Lower lobe of right lung (tissue), 2 donors: ENCODE measurements at regions not wholly inside any gene's neighbourhood (a gene's known extent, or its start where the extent isn't known, plus 50 kb on each side); places are given as distances from the start of the nearest gene placed in this dataset.

ENCODE experiments used
- ATAC-seq, 2 donors: fragments of 200-7000 bp; cut with Tn5 transposase; one replicate each; pipeline ENCODE4 v1.9.1; 2020 to 2022; ENCODE audit warnings: mild to moderate bottlenecking in 2 of 2, moderate library complexity in 2 of 2
- DNase-seq: peaks from one replicate; pipeline ENCODE4 v3.0.0-alpha.2; 2020
- H3K27ac ChIP-seq: fragments of 200-600 bp; one replicate; pipeline ENCODE4 v1.8.0; 2022
- H3K27me3 ChIP-seq: fragments of 200-600 bp; one replicate; pipeline ENCODE4 v1.8.0; 2022; ENCODE audit warnings: low read depth
- H3K36me3 ChIP-seq: fragments of 200-600 bp; one replicate; pipeline ENCODE4 v1.8.0; 2022; ENCODE audit warnings: mild to moderate bottlenecking
- H3K4me1 ChIP-seq: fragments of 200-600 bp; one replicate; pipeline ENCODE4 v1.8.0; 2022
- H3K4me3 ChIP-seq: fragments of 200-600 bp; one replicate; pipeline ENCODE4 v1.8.0; 2022; ENCODE audit warnings: mild to moderate bottlenecking
- H3K9me3 ChIP-seq: fragments of 200-600 bp; one replicate; pipeline ENCODE4 v1.8.0; 2022
- CTCF ChIP-seq: fragments of 200-600 bp; IDR thresholded peaks from one replicate; pipeline ENCODE4 v1.8.0; 2022; ENCODE audit warnings: antibody characterized with exemption, mild to moderate bottlenecking
- intact Hi-C: fragments of 100-400 bp; cut with DNase I; formaldehyde crosslinking; loops from one replicate; pipeline ENCODE4 v1.11.0; 2022
- donor health status: DM: no; HTN: yes; CAD: no; lungs with severe emphysema.

GRCh38 chr4:185892165-185892564, 80.2 kb upstream of the SORBS2 start:
- no peaks in the 10 kb centered on the region for H3K4me1 ChIP-seq

GRCh38 chr4:185893500-185893899, 81.5 kb upstream of the SORBS2 start:
- Histone ChIP-seq H3K36me3 (no peaks in the 10 kb centered on the region), H3K27ac (no peak overlapping the region), H3K4me3 (no peak overlapping the region), H3K4me1 (no peaks in the 10 kb centered on the region), H3K27me3 (no peaks in the 10 kb centered on the region), H3K9me3 (peaks cover 3% of the 10 kb centered on the region)
- TF ChIP-seq CTCF = no peak
- ATAC-seq (no peak), DNase-seq (no peak)
- intact Hi-C loops = no loop called here

More at GRCh38 chr4:185892165-185892564, 80.2 kb upstream of the SORBS2 start:
- Histone ChIP-seq H3K36me3 (no peaks in the 10 kb centered on the region), H3K27me3 (no peaks in the 10 kb centered on the region), H3K27ac (no peak overlapping the region), H3K4me3 (no peak overlapping the region), H3K9me3 (peaks cover 9% of the 10 kb centered on the region)
- ATAC-seq = no peak
- intact Hi-C loops = no loop called here
- no peak for DNase-seq
- TF ChIP-seq CTCF = no peak

- Histone ChIP-seq H3K36me3 (no peaks in the 10 kb centered on the region), H3K27ac (no peak overlapping the region), H3K9me3 (no peaks in the 10 kb centered on the region), H3K27me3 (no peaks in the 10 kb centered on the region), H3K4me3 (no peak overlapping the region), H3K4me1 (no peaks in the 10 kb centered on the region)
- DNase-seq (no peak), ATAC-seq (no peak)
- no peak for TF ChIP-seq CTCF
- intact Hi-C loops = no loop called here
Measured at GRCh38 chr4:185894481-185894880, 82.5 kb upstream of the SORBS2 start.

GRCh38 chr4:185895351-185895750, 83.4 kb upstream of the SORBS2 start:
- no peak for DNase-seq
- intact Hi-C loops = no loop called here
- Histone ChIP-seq H3K27ac (no peak overlapping the region), H3K4me1 (no peaks in the 10 kb centered on the region), H3K4me3 (no peak overlapping the region), H3K9me3 (no peaks in the 10 kb centered on the region), H3K36me3 (no peaks in the 10 kb centered on the region), H3K27me3 (no peaks in the 10 kb centered on the region)
- no peak for ATAC-seq
- no peak for TF ChIP-seq CTCF

- TF ChIP-seq CTCF = no peak
- ATAC-seq (no peak), DNase-seq (no peak)
- no peak overlapping the region for H3K27ac ChIP-seq
- H3K4me3 ChIP-seq = no peak overlapping the region
- intact Hi-C loops = no loop called here
- H3K9me3 ChIP-seq = no peaks in the 10 kb centered on the region
- no peaks in the 10 kb centered on the region for H3K36me3 ChIP-seq
- no peaks in the 10 kb centered on the region for H3K4me1 ChIP-seq
- H3K27me3 ChIP-seq = no peaks in the 10 kb centered on the region
Measured at GRCh38 chr4:185895866-185896265, 83.9 kb upstream of the SORBS2 start.
